ENCODE measurements at regions not wholly inside any gene's neighbourhood (a gene's known extent, or its start where the extent isn't known, plus 50 kb on each side); places are given as distances from the start of the nearest gene placed in this dataset.
A peak's percentile ranks its signal among the peaks of the same experiment; 100 is the strongest.

GRCh38 chr10:42932735-42933447 is 144.0 kb upstream of the RET start:
- DNase-seq (ENCODE audit: low read depth in 3 of 3) = peak; percentile 12 to 65 (median 50)

- DNase-seq (ENCODE audit: low read depth in 3 of 3) = peak in 2 of 3 experiments; percentile 18 to 35
Observed at GRCh38 chr10:42933448-42934340, 143.2 kb upstream of the RET start.

GRCh38 chr10:42934351-42934811 is 142.5 kb upstream of the RET start:
- no peak for DNase-seq (ENCODE audit: low read depth in 3 of 3)

- no peak for DNase-seq (ENCODE audit: low read depth in 3 of 3)
Observed at GRCh38 chr10:42934842-42935241, 142.0 kb upstream of the RET start.

- no peak for DNase-seq (ENCODE audit: low read depth in 3 of 3)
Observed at GRCh38 chr10:42935466-42935865, 141.4 kb upstream of the RET start.

- no peak for DNase-seq (ENCODE audit: low read depth in 3 of 3)
Observed at GRCh38 chr10:42936580-42936979, 140.3 kb upstream of the RET start.

- no peak for DNase-seq (ENCODE audit: low read depth in 3 of 3)
Observed at GRCh38 chr10:42937048-42937447, 139.8 kb upstream of the RET start.

- no peak for DNase-seq (ENCODE audit: low read depth in 3 of 3)
Observed at GRCh38 chr10:42937649-42938180, 139.2 kb upstream of the RET start.

- DNase-seq (ENCODE audit: low read depth in 3 of 3) = no peak
Observed at GRCh38 chr10:42938351-42938750, 138.5 kb upstream of the RET start.

GRCh38 chr10:42939237-42939636 is 137.6 kb upstream of the RET start:
- DNase-seq (ENCODE audit: low read depth in 3 of 3) = no peak

GRCh38 chr10:42939685-42940366 is 137.0 kb upstream of the RET start:
- DNase-seq (ENCODE audit: low read depth in 3 of 3) = no peak

GRCh38 chr10:42940487-42941294 is 136.2 kb upstream of the RET start:
- DNase-seq (ENCODE audit: low read depth in 3 of 3) = no peak

- DNase-seq (ENCODE audit: low read depth in 3 of 3) = no peak
Observed at GRCh38 chr10:42941295-42941644, 135.6 kb upstream of the RET start.

- DNase-seq (ENCODE audit: low read depth in 3 of 3) = no peak
Observed at GRCh38 chr10:42941790-42942189, 135.1 kb upstream of the RET start.

GRCh38 chr10:42942279-42942950 is 134.5 kb upstream of the RET start:
- DNase-seq (ENCODE audit: low read depth in 3 of 3) = no peak

- DNase-seq (ENCODE audit: low read depth in 3 of 3) = no peak
Observed at GRCh38 chr10:42943025-42943818, 133.6 kb upstream of the RET start.

GRCh38 chr10:42948040-42948439 is 128.8 kb upstream of the RET start:
- no peak for DNase-seq (ENCODE audit: low read depth in 3 of 3)

GRCh38 chr10:42949287-42949686 is 127.6 kb upstream of the RET start:
- DNase-seq (ENCODE audit: low read depth in 3 of 3) = no peak

- DNase-seq (ENCODE audit: low read depth in 3 of 3) = no peak
Observed at GRCh38 chr10:42950606-42951485, 126.0 kb upstream of the RET start.
